K562 (cell line): ENCODE measurements at regions not wholly inside any gene's neighbourhood (a gene's known extent, or its start where the extent isn't known, plus 50 kb on each side); places are given as distances from the start of the nearest gene placed in this dataset.

Experiments used
- ATAC-seq: fragments of 200-7000 bp; cut with Tn5 transposase; 3 replicates; pipeline ENCODE4 v1.9.1; 2020; ENCODE audit warnings: moderate library complexity
- BruUV-seq: library from RNA; stranded (reverse); fragments of 400-500 nt; replicated peaks from 2 replicates; lab custom pipeline; 2021; lab: Mats Ljungman, UMichigan
- CTCF ChIA-PET: fragments of 300-600 bp; formaldehyde crosslinking; extraction: SDS; loops from one replicate; lab custom pipeline; 2021; ENCODE audit warnings: low intra/inter-chr PET ratio; lab: Yijun Ruan, JAX
- POLR2A ChIA-PET: fragments of 300-600, 350-650 bp; sonication (Branson Sonifier 250); formaldehyde crosslinking; extraction: SDS; loops from one replicate; lab custom pipeline; 2021; ENCODE audit warnings: antibody characterized with exemption, inconsistent platforms; lab: Yijun Ruan, JAX
- DNase-seq, 4 experiments: peaks; one replicate each; pipeline versions ENCODE4 v3.0.0 to v3.0.0-alpha.2; 2011 to 2018; ENCODE audit warnings: low spot score in 3 of 4, mixed read lengths in 3 of 4; ENCODE audit errors: extremely low read depth in 1 of 4
- FAIRE-seq: peaks from 2 replicates; lab custom pipeline; 2011; peaks lifted over from hg19 to GRCh38; lab: Jason Lieb, UNC
- H2AFZ ChIP-seq: 2 replicates; pipeline ENCODE4 v1.6.0; 2011; ENCODE audit warnings: low read depth, low read length, control low read depth, inconsistent platforms
- H3K27ac ChIP-seq: fragments of 200-600 bp; 3 replicates; pipeline ENCODE4 v1.8.0; 2011; ENCODE audit warnings: low read depth, mild to moderate bottlenecking, control low read depth, inconsistent platforms, low read length, moderate library complexity, mixed read lengths; ENCODE audit errors: extremely low read depth
- H3K27me3 ChIP-seq, 2 experiments: fragments of 300-600 bp in 1 of 2; 2 replicates in 1 of 2; 3 replicates in 1 of 2; pipeline versions ENCODE4 v1.6.0 to v1.8.0; 2011; ENCODE audit warnings: inconsistent platforms in 2 of 2, low read length in 2 of 2, mild to moderate bottlenecking in 1 of 2, mixed read lengths in 1 of 2, moderate library complexity in 1 of 2; ENCODE audit not compliant: control insufficient read depth in 2 of 2, insufficient read depth in 2 of 2
- H3K36me3 ChIP-seq: fragments of 300-600 bp; 3 replicates; pipeline ENCODE4 v1.8.0; 2011; ENCODE audit warnings: mild to moderate bottlenecking, low read length, inconsistent platforms; ENCODE audit not compliant: control insufficient read depth, insufficient read depth
- H3K4me1 ChIP-seq, 2 experiments: fragments of 200-600 bp in 1 of 2; replicated peaks in 1 of 2; 2 replicates in 1 of 2; 3 replicates in 1 of 2; pipeline versions ENCODE4 v1.5.1 to v1.8.0; 2011; ENCODE audit warnings: inconsistent platforms in 2 of 2, low read length in 2 of 2, mild to moderate bottlenecking in 1 of 2, mixed read lengths in 1 of 2, moderate library complexity in 1 of 2; ENCODE audit not compliant: control insufficient read depth in 2 of 2, insufficient read depth in 2 of 2
- H3K4me2 ChIP-seq: 2 replicates; pipeline ENCODE4 v1.6.1; 2011; ENCODE audit warnings: low read length, control low read depth, inconsistent platforms, mixed read lengths; ENCODE audit not compliant: insufficient read depth
- H3K4me3 ChIP-seq: fragments of 200-600 bp; sonication (generic), shearing (Covaris generic); 2 replicates; pipeline ENCODE4 v1.5.1; 2016; ENCODE audit warnings: control low read depth, inconsistent platforms
- H3K79me2 ChIP-seq: fragments of 200-600 bp; 3 replicates; pipeline ENCODE4 v1.8.0; 2011; ENCODE audit warnings: low read length, inconsistent platforms; ENCODE audit not compliant: control insufficient read depth, insufficient read depth
- H3K9ac ChIP-seq, 2 experiments: 2 replicates each; pipeline versions ENCODE4 v1.6.0 to v1.6.1; 2011; ENCODE audit warnings: low read depth in 2 of 2, low read length in 2 of 2, control low read depth in 1 of 2, inconsistent platforms in 1 of 2, mild to moderate bottlenecking in 1 of 2, mixed read lengths in 1 of 2; ENCODE audit not compliant: insufficient read depth in 1 of 2
- H3K9me1 ChIP-seq: one replicate; pipeline ENCODE4 v1.6.0; 2011; ENCODE audit warnings: inconsistent platforms, mild to moderate bottlenecking, low read length, moderate library complexity; ENCODE audit not compliant: control insufficient read depth, insufficient read depth
- H3K9me3 ChIP-seq: replicated peaks from 2 replicates; pipeline ENCODE4 v1.5.1; 2011; ENCODE audit warnings: low read depth, low read length, inconsistent platforms; ENCODE audit not compliant: control insufficient read depth, insufficient read depth
- H4K20me1 ChIP-seq: replicated peaks from 2 replicates; pipeline ENCODE4 v1.6.1; 2011; ENCODE audit warnings: low read length, inconsistent platforms, mixed read lengths; ENCODE audit not compliant: control insufficient read depth, insufficient read depth
- DIDO1 ChIP-seq: fragments of 450-650 bp; IDR thresholded peaks from 2 replicates; pipeline ENCODE4 v1.6.1; 2016; ENCODE audit warnings: low read depth, missing biosample characterization, missing genetic modification characterization
- DLX4 ChIP-seq: fragments of 250-450 bp; sonication (Bioruptor Pico); IDR thresholded peaks from 2 replicates; pipeline ENCODE4 v1.6.1; 2021; ENCODE audit warnings: mild to moderate bottlenecking
- ELF4 ChIP-seq: fragments of 450-650 bp; formaldehyde crosslinking; IDR thresholded peaks from 2 replicates; pipeline ENCODE4 v1.4.0; 2022; ENCODE audit warnings: missing genetic modification characterization
- FOXP1 ChIP-seq: sonication (generic); formaldehyde crosslinking; IDR thresholded peaks from 2 replicates; pipeline ENCODE4 v1.8.0; 2022; ENCODE audit warnings: mild to moderate bottlenecking, missing genetic modification reagents
- MEF2D ChIP-seq: conservative IDR thresholded peaks from 2 replicates; pipeline ENCODE4 v1.6.1; 2016; ENCODE audit warnings: low read depth, missing genetic modification characterization, missing compliant biosample characterization
- NR2C1 ChIP-seq, 2 experiments: fragments of 450-650 bp; IDR thresholded peaks; 2 replicates each; pipeline ENCODE4 v1.6.1; 2017; ENCODE audit warnings: mild to moderate bottlenecking in 2 of 2, antibody characterized with exemption in 1 of 2, inconsistent platforms in 1 of 2, missing compliant biosample characterization in 1 of 2, missing genetic modification characterization in 1 of 2
- RFX7 ChIP-seq: fragments of 250-450 bp; sonication (Bioruptor Pico); IDR thresholded peaks from 2 replicates; pipeline ENCODE4 v1.5.1; 2021; ENCODE audit warnings: mild to moderate bottlenecking
- SMARCE1 ChIP-seq: fragments of 450-650 bp; IDR thresholded peaks from 2 replicates; pipeline ENCODE4 v1.7.1; 2016; ENCODE audit warnings: mild to moderate bottlenecking
- TFAM ChIP-seq: fragments of 250-450 bp; sonication (Bioruptor Pico); conservative IDR thresholded peaks from 2 replicates; pipeline ENCODE4 v1.5.0; 2021; ENCODE audit warnings: mild to moderate bottlenecking, moderate library complexity
- THRAP3 ChIP-seq: fragments of 450-650 bp; IDR thresholded peaks from 2 replicates; pipeline ENCODE4 v1.6.1; 2016; ENCODE audit warnings: mild to moderate bottlenecking, inconsistent platforms, borderline replicate concordance
- XRCC3 ChIP-seq: fragments of 450-650 bp; IDR thresholded peaks from 2 replicates; pipeline ENCODE4 v1.6.1; 2017; ENCODE audit warnings: mild to moderate bottlenecking, moderate library complexity
- ZC3H8 ChIP-seq: fragments of 450-650 bp; IDR thresholded peaks from 2 replicates; pipeline ENCODE4 v1.6.1; 2017
- ZNF282 ChIP-seq: sonication (generic); formaldehyde crosslinking; IDR thresholded peaks from 2 replicates; pipeline ENCODE4 v1.8.1; 2023; ENCODE audit warnings: missing genetic modification reagents
- ZNF830 ChIP-seq: fragments of 250-450 bp; sonication (Bioruptor Pico); IDR thresholded peaks from 2 replicates; pipeline ENCODE4 v1.5.0; 2021; ENCODE audit warnings: mild to moderate bottlenecking
- WGBS: fragments of 100-300 bp; shearing (Covaris generic); methylation state at CpG from one replicate; pipeline ENCODE4 v1.1.6; 2016; ENCODE audit warnings: low coverage, mixed read lengths; ENCODE audit not compliant: insufficient coverage; ENCODE audit errors: missing lambda C conversion rate; 5-methylcytosine and 5-hydroxymethylcytosine counted together
- in situ Hi-C: fragments of 300-500 bp; cut with MboI; formaldehyde crosslinking; loops from 4 replicates; pipeline ENCODE4 v1.15.0; 2018; ENCODE audit warnings: inconsistent platforms, mixed read lengths
- intact Hi-C: fragments of 100-400 bp; cut with micrococcal nuclease; formaldehyde crosslinking; loops from 2 replicates; pipeline ENCODE4 v1.14.2; 2022

GRCh38 chr18:39389800-39390379, 1824.3 kb upstream of the CELF4 start:
- WGBS = 0% methylated on average over 6 of the region's 6 CpGs
- no peaks in the 10 kb centered on the region; the same call in none of the 2 replicates for H3K9me3 ChIP-seq
- no peak overlapping the region for H2AFZ ChIP-seq
- no peak overlapping the region for H3K27ac ChIP-seq
- BruUV-seq = no TSS peak
- ChIA-PET CTCF (no interaction called here), POLR2A (no interaction called here)
- H3K36me3 ChIP-seq = no peaks in the 10 kb centered on the region
- TF ChIP-seq XRCC3 (no peak), NR2C1 (IDR thresholded peaks at IDR 0.05) (no peak), NR2C1 (tag; IDR thresholded peaks at IDR 0.05) (no peak), ZNF830 (CRISPR knock-in tag) (no peak), SMARCE1 (no peak), THRAP3 (no peak), DLX4 (CRISPR knock-in tag) (no peak)
- TF ChIP-seq, all 486 proteins: peak for 0
- Histone ChIP-seq H4K20me1 (no peaks in the 10 kb centered on the region), H3K4me1 (no peaks in the 10 kb centered on the region), H3K79me2 (no peaks in the 10 kb centered on the region), H3K4me2 (no peak overlapping the region), H3K9ac (no peak overlapping the region), H3K27me3 (no peaks in the 10 kb centered on the region), H3K9me1 (no peaks in the 10 kb centered on the region), H3K4me3 (no peak overlapping the region)
- DNase-seq (no peak), ATAC-seq (no peak), FAIRE-seq (no peak)
- intact Hi-C loops (no loop called here), in situ Hi-C loops (no loop called here)

GRCh38 chr18:39380866-39381265, 1815.3 kb upstream of the CELF4 start:
- intact Hi-C loops = no loop called here
- POLR2A ChIA-PET = no interaction called here
- Histone ChIP-seq H4K20me1 (no peaks in the 10 kb centered on the region), H3K27me3 (no peaks in the 10 kb centered on the region), H3K4me1 (no peaks in the 10 kb centered on the region), H3K79me2 (no peaks in the 10 kb centered on the region), H3K4me2 (no peak overlapping the region), H3K9ac (no peak overlapping the region), H3K27ac (no peak overlapping the region), H3K9me1 (no peaks in the 10 kb centered on the region), H3K36me3 (no peaks in the 10 kb centered on the region), H2AFZ (no peak overlapping the region), H3K9me3 (no peaks in the 10 kb centered on the region; the same call in 1 of the 2 replicates), H3K4me3 (no peak overlapping the region)
- no TSS peak for BruUV-seq
- CTCF ChIA-PET = no interaction called here
- WGBS = under 1% methylated on average over 9 of the region's 9 CpGs
- DNase-seq (no peak), FAIRE-seq (no peak), ATAC-seq (no peak)
- in situ Hi-C loops = no loop called here
- TF ChIP-seq ZC3H8 (no peak), FOXP1 (CRISPR knock-in tag) (no peak), MEF2D (no peak), DIDO1 (tag) (no peak), TFAM (CRISPR knock-in tag) (no peak), ZNF282 (CRISPR knock-in tag) (no peak), RFX7 (CRISPR knock-in tag) (no peak), ELF4 (CRISPR knock-in tag) (no peak)
